Caco-2 (cell line): ENCODE measurements at regions not wholly inside any gene's neighbourhood (a gene's known extent, or its start where the extent isn't known, plus 50 kb on each side); places are given as distances from the start of the nearest gene placed in this dataset.

ENCODE experiments used
- BruUV-seq: library from RNA; stranded (reverse); fragments of 400-500 nt; replicated peaks from 2 replicates; lab custom pipeline; 2021; lab: Mats Ljungman, UMichigan
- CTCF ChIA-PET: fragments of 300-600 bp; sonication (Branson Sonifier 250); formaldehyde crosslinking; loops from one replicate; lab custom pipeline; 2022; ENCODE audit warnings: antibody characterized with exemption; lab: Charles Lee
- POLR2A ChIA-PET: fragments of 300-600 bp; sonication (Branson Sonifier 250); formaldehyde crosslinking; loops from one replicate; lab custom pipeline; 2022; ENCODE audit warnings: antibody characterized with exemption; lab: Charles Lee
- DNase-seq, 2 experiments: peaks; one replicate each; pipeline versions ENCODE4 v3.0.0 to v3.0.0-alpha.2; 2020 to 2022
- H3K27me3 ChIP-seq: replicated peaks from 2 replicates; pipeline ENCODE4 v1.6.0; 2011; ENCODE audit warnings: low read length; ENCODE audit not compliant: control insufficient read depth, insufficient read depth
- H3K36me3 ChIP-seq: 2 replicates; pipeline ENCODE4 v1.5.1; 2011; ENCODE audit warnings: low read length; ENCODE audit not compliant: control insufficient read depth, insufficient read depth
- H3K4me1 ChIP-seq: fragments of 250-450 bp; sonication (Bioruptor Pico); 2 replicates; pipeline ENCODE4 v1.5.1; 2020; ENCODE audit warnings: mild to moderate bottlenecking
- H3K4me3 ChIP-seq: 2 replicates; pipeline ENCODE4 v1.5.1; 2011; ENCODE audit warnings: low read depth, mild to moderate bottlenecking, control low read depth, low read length
- H3K9me3 ChIP-seq: fragments of 250-450 bp; sonication (Bioruptor Pico); 2 replicates; pipeline ENCODE4 v1.5.1; 2020; ENCODE audit warnings: mild to moderate bottlenecking, moderate library complexity
- H3K27ac Mint-ChIP-seq: one replicate; pipeline ENCODE4 v1.8.0; 2022; ENCODE audit warnings: mixed read lengths; ENCODE audit not compliant: unreplicated experiment
- H3K27me3 Mint-ChIP-seq: one replicate; pipeline ENCODE4 v1.8.0; 2022; ENCODE audit warnings: mixed read lengths; ENCODE audit not compliant: insufficient read depth, unreplicated experiment
- H3K36me3 Mint-ChIP-seq: one replicate; pipeline ENCODE4 v1.8.0; 2022; ENCODE audit warnings: mild to moderate bottlenecking, mixed read lengths; ENCODE audit not compliant: insufficient read depth, unreplicated experiment
- H3K4me1 Mint-ChIP-seq: one replicate; pipeline ENCODE4 v1.8.0; 2022; ENCODE audit warnings: low read depth, mixed read lengths; ENCODE audit not compliant: unreplicated experiment
- H3K4me3 Mint-ChIP-seq: one replicate; pipeline ENCODE4 v1.8.0; 2022; ENCODE audit warnings: mild to moderate bottlenecking, moderate library complexity, mixed read lengths; ENCODE audit not compliant: unreplicated experiment
- H3K9me3 Mint-ChIP-seq: one replicate; pipeline ENCODE4 v1.8.0; 2022; ENCODE audit warnings: mixed read lengths; ENCODE audit not compliant: unreplicated experiment
- intact Hi-C: fragments of 100-400 bp; cut with micrococcal nuclease; formaldehyde crosslinking; loops from one replicate; pipeline ENCODE4 v1.10.0; 2022; ENCODE audit not compliant: unreplicated experiment
- TF ChIP-seq, protein P1 (sequence below), 2 experiments: fragments of 200-600 bp in 1 of 2; IDR thresholded peaks; 1 replicate in 1 of 2; 2 replicates in 1 of 2; pipeline versions ENCODE4 v1.5.1 to v1.8.0; 2011 to 2022; ENCODE audit warnings: antibody characterized with exemption in 1 of 2, control low read depth in 1 of 2, inconsistent platforms in 1 of 2, low read depth in 1 of 2, low read length in 1 of 2, mild to moderate bottlenecking in 1 of 2, moderate library complexity in 1 of 2; ENCODE audit not compliant: insufficient read depth in 1 of 2, severe bottlenecking in 1 of 2, unreplicated experiment in 1 of 2

DNA sequence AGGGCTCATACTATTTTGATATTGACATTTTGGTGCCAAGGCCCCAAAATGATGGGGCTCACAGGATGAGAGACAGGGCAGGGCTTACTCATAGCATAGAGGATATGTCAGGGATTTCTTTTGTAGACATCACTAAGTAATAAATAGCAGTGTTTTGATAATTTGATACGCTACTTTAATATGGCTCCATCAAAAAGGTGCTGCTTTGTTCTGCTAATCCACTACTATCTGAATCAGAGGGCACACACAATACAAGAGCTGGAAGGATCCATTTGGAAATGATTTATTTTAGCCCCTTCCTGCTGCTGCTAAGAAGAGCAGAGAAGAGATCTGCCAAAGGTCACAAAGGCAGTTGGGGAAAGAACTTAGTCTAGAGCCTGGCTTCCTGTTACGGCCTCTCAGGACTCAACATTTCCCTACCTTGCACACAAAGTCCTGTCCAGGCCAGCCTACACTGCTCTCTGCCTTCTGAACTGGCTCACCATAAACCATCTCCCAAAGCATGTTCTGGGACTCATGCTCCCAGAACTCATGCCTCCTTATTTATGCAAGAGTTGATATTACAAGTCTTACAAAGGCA lies 261.3 kb upstream of the ARHGAP20 start:
- H3K36me3 Mint-ChIP-seq: no peaks in the 10 kb centered on the region
- no peaks in the 10 kb centered on the region for H3K4me1 ChIP-seq
- ChIA-PET POLR2A (no interaction called here), CTCF (no interaction called here)
- H3K36me3 ChIP-seq: no peaks in the 10 kb centered on the region
- no TSS peak for BruUV-seq
- DNase-seq: no peak
- TF ChIP-seq, protein P1, sequence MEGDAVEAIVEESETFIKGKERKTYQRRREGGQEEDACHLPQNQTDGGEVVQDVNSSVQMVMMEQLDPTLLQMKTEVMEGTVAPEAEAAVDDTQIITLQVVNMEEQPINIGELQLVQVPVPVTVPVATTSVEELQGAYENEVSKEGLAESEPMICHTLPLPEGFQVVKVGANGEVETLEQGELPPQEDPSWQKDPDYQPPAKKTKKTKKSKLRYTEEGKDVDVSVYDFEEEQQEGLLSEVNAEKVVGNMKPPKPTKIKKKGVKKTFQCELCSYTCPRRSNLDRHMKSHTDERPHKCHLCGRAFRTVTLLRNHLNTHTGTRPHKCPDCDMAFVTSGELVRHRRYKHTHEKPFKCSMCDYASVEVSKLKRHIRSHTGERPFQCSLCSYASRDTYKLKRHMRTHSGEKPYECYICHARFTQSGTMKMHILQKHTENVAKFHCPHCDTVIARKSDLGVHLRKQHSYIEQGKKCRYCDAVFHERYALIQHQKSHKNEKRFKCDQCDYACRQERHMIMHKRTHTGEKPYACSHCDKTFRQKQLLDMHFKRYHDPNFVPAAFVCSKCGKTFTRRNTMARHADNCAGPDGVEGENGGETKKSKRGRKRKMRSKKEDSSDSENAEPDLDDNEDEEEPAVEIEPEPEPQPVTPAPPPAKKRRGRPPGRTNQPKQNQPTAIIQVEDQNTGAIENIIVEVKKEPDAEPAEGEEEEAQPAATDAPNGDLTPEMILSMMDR (IDR thresholded peaks at IDR 0.05; ENCODE audit: insufficient read depth in 1 of 2, low read depth in 1 of 2, low read length in 1 of 2, severe bottlenecking in 1 of 2, unreplicated experiment in 1 of 2): no peak
- no peaks in the 10 kb centered on the region for H3K9me3 ChIP-seq
- no peak overlapping the region for H3K27ac Mint-ChIP-seq
- H3K27me3 ChIP-seq: 0 out of 2 replicates have a peak, but pooled peaks cover 1% of the 10 kb centered on the region
- H3K9me3 Mint-ChIP-seq: no peaks in the 10 kb centered on the region
- no peaks in the 10 kb centered on the region for H3K4me1 Mint-ChIP-seq
- H3K27me3 Mint-ChIP-seq: peaks cover 27% of the 10 kb centered on the region
- intact Hi-C loops: loop anchor here (10.0 kb wide), 1 partner anchor 1359 kb away; no protein-coding TSS in a partner anchor
- no peak overlapping the region for H3K4me3 ChIP-seq
- H3K4me3 Mint-ChIP-seq: no peak overlapping the region

DNA sequence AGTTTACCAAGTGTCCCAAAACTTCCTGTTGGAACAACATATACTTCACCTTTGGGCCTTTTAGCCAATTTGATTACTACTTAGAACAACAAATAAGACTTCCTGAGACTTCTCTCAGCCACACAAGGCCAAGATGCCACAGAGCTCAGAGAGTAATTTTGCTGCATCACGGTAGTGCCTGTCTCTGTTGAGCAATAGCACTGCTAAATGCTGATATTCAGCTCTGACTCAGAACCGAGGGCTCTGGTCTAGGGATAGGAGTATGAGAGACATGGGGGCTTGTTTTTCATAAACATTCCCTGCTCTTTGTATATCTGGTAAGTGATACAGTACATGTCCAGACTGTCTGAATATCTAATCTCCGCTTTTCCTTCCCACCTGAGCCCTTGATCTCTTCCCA lies 260.4 kb upstream of the ARHGAP20 start:
- Mint-ChIP-seq H3K9me3 (no peaks in the 10 kb centered on the region), H3K36me3 (no peaks in the 10 kb centered on the region), H3K27ac (no peak overlapping the region), H3K4me1 (no peaks in the 10 kb centered on the region), H3K27me3 (peaks cover 27% of the 10 kb centered on the region), H3K4me3 (no peak overlapping the region)
- no peak for DNase-seq
- intact Hi-C loops: loop anchor here (10.0 kb wide), 1 partner anchor 1358 kb away; no protein-coding TSS in a partner anchor
- Histone ChIP-seq H3K27me3 (0 out of 2 replicates have a peak, but pooled peaks cover 1% of the 10 kb centered on the region), H3K4me3 (no peak overlapping the region), H3K36me3 (no peaks in the 10 kb centered on the region), H3K4me1 (no peaks in the 10 kb centered on the region), H3K9me3 (no peaks in the 10 kb centered on the region)
- POLR2A ChIA-PET: no interaction called here
- TF ChIP-seq, protein P1 (IDR thresholded peaks at IDR 0.05; ENCODE audit: insufficient read depth in 1 of 2, low read depth in 1 of 2, low read length in 1 of 2, severe bottlenecking in 1 of 2, unreplicated experiment in 1 of 2): no peak
- BruUV-seq: no TSS peak
- CTCF ChIA-PET: no interaction called here

DNA sequence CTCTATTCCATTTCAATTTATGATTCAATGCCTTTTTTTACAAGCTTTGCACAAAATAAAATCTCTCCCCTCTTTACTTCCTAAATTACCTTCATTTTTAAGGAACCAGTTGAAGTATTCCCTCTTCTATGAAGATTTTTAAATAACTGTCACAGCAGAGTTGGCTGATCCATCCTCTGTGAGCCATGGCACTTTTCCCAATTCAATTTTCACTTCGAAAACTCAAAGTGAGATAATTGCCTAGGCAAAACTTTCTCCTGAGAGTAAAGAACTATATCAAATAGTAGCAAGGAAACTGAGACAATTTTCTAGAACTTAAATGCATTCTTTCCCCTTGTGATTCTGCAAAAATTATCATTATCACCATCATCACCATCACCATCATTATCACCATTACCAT lies 259.9 kb upstream of the ARHGAP20 start:
- Histone ChIP-seq H3K4me3 (no peak overlapping the region), H3K4me1 (no peaks in the 10 kb centered on the region), H3K9me3 (no peaks in the 10 kb centered on the region), H3K27me3 (0 out of 2 replicates have a peak, but pooled peaks cover 1% of the 10 kb centered on the region), H3K36me3 (no peaks in the 10 kb centered on the region)
- Mint-ChIP-seq H3K9me3 (no peaks in the 10 kb centered on the region), H3K27me3 (peaks cover 27% of the 10 kb centered on the region), H3K27ac (no peak overlapping the region), H3K4me1 (no peaks in the 10 kb centered on the region), H3K36me3 (no peaks in the 10 kb centered on the region), H3K4me3 (no peak overlapping the region)
- ChIA-PET CTCF (no interaction called here), POLR2A (no interaction called here)
- TF ChIP-seq, protein P1 (IDR thresholded peaks at IDR 0.05; ENCODE audit: insufficient read depth in 1 of 2, low read depth in 1 of 2, low read length in 1 of 2, severe bottlenecking in 1 of 2, unreplicated experiment in 1 of 2): no peak
- intact Hi-C loops: loop anchor here (10.0 kb wide), 1 partner anchor 1357 kb away; no protein-coding TSS in a partner anchor
- no TSS peak for BruUV-seq
- DNase-seq: no peak
